Mesendoderm (in vitro differentiated cells): ENCODE measurements at regions not wholly inside any gene's neighbourhood (a gene's known extent, or its start where the extent isn't known, plus 50 kb on each side); places are given as distances from the start of the nearest gene placed in this dataset.

Experiments
- DNase-seq: peaks from one replicate; pipeline ENCODE4 v3.0.0; 2013
- H2AK5ac ChIP-seq: 2 replicates; pipeline ENCODE4 v1.6.1; 2013; ENCODE audit warnings: low read length, inconsistent platforms
- H2BK120ac ChIP-seq: 2 replicates; pipeline ENCODE4 v1.6.1; 2013; ENCODE audit warnings: low read depth, mild to moderate bottlenecking, low read length, moderate library complexity, mixed read lengths
- H2BK15ac ChIP-seq: replicated peaks from 2 replicates; pipeline ENCODE4 v1.6.1; 2013; ENCODE audit warnings: low read depth, mild to moderate bottlenecking, moderate library complexity
- H2BK5ac ChIP-seq: 2 replicates; pipeline ENCODE4 v1.6.1; 2013; ENCODE audit warnings: low read length, inconsistent platforms
- H3K18ac ChIP-seq: 2 replicates; pipeline ENCODE4 v1.6.1; 2013; ENCODE audit warnings: mild to moderate bottlenecking, low read length, mixed read lengths
- H3K23ac ChIP-seq: one replicate; pipeline ENCODE4 v1.6.1; 2013; ENCODE audit warnings: low read length
- H3K27ac ChIP-seq: 2 replicates; pipeline ENCODE4 v1.5.1; 2013; ENCODE audit warnings: low read depth, mild to moderate bottlenecking, inconsistent platforms, low read length, moderate library complexity
- H3K27me3 ChIP-seq: 2 replicates; pipeline ENCODE4 v1.6.1; 2013; ENCODE audit warnings: low read length, control low read depth, mild to moderate bottlenecking, inconsistent platforms; ENCODE audit not compliant: insufficient read depth, poor library complexity
- H3K36me3 ChIP-seq: 2 replicates; pipeline ENCODE4 v1.6.1; 2013; ENCODE audit warnings: low read length, inconsistent platforms; ENCODE audit not compliant: control insufficient read depth, insufficient read depth
- H3K4ac ChIP-seq: one replicate; pipeline ENCODE4 v1.6.1; 2013; ENCODE audit warnings: low read depth, mild to moderate bottlenecking, low read length, moderate library complexity
- H3K4me1 ChIP-seq: 2 replicates; pipeline ENCODE4 v1.6.1; 2013; ENCODE audit warnings: low read depth, low read length, inconsistent platforms; ENCODE audit not compliant: control insufficient read depth
- H3K4me2 ChIP-seq: 2 replicates; pipeline ENCODE4 v1.6.1; 2013; ENCODE audit warnings: low read length
- H3K4me3 ChIP-seq: 2 replicates; pipeline ENCODE4 v1.5.1; 2013; ENCODE audit warnings: mild to moderate bottlenecking, low read length
- H3K56ac ChIP-seq: one replicate; pipeline ENCODE4 v1.6.1; 2013; ENCODE audit warnings: low read length
- H3K79me1 ChIP-seq: 2 replicates; pipeline ENCODE4 v1.6.1; 2013; ENCODE audit warnings: low read length, inconsistent platforms
- H3K79me2 ChIP-seq: 2 replicates; pipeline ENCODE4 v1.6.1; 2013; ENCODE audit warnings: mild to moderate bottlenecking, low read length; ENCODE audit not compliant: control insufficient read depth, insufficient read depth
- H3K9ac ChIP-seq: 2 replicates; pipeline ENCODE4 v1.6.1; 2013; ENCODE audit warnings: low read length, inconsistent platforms
- H4K5ac ChIP-seq: one replicate; pipeline ENCODE4 v1.6.1; 2013; ENCODE audit warnings: low read length
- H4K8ac ChIP-seq: one replicate; pipeline ENCODE4 v1.6.1; 2013; ENCODE audit warnings: low read depth, mild to moderate bottlenecking, control low read depth, low read length, moderate library complexity
- WGBS: extraction: QIAGEN DNeasy Blood & Tissue Kit; methylation state at CpG from one replicate; pipeline ENCODE4 v1.1.7; 2013; ENCODE audit warnings: low lambda C conversion rate, missing lambda C conversion rate; ENCODE audit not compliant: insufficient coverage; ENCODE audit errors: extremely low coverage; 5-methylcytosine and 5-hydroxymethylcytosine counted together

DNA sequence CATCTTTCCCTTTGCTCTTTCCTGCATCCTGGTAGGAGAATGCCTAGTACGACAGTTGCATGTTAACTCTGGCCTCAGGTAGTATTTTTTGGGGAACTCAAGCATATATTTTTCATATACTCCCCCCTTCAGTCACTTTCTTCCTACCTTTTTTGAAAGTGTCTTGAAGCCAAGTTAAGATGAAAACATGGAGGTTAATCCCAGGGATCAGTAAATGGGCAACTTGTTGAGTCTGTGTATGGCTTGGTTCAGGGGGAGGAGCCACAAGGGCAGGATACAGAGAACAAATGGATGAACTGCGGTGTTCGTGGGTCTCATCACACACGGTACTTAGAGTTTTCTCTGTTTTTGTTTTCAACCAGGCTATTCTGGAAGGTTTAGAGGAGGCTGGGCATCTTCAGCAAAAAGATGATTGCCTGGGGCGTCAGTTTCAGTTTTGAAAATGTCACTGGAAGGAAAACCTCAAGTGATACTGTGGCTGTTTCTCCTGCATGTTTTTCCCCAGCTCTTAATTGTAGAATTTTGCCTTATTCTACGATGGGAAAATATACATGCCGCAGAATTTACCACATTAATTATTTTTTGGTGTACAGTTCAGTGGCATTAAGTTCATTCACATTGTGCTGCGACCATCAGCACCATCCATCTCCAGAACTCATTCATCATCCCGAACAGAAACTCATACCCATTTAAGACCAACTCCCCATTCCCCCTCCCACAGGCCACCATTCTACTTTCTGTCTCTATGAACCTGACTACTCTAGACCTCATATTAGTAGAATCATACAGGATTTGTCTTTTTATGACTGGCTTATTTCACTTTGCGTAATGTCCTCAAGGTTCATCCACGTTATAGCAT, 71.5 kb downstream of the MAP10 start:
- no peak overlapping the region for H2BK15ac ChIP-seq
- no peak overlapping the region for H3K27ac ChIP-seq
- no peak overlapping the region for H3K18ac ChIP-seq
- no peak overlapping the region for H2BK120ac ChIP-seq
- no peaks in the 10 kb centered on the region for H3K27me3 ChIP-seq
- no peak for DNase-seq
- H3K4me3 ChIP-seq = no peak overlapping the region
- WGBS = no CpG with 5 or more reads among the region's 11 CpGs
- H4K5ac ChIP-seq = no peak overlapping the region
- H3K79me2 ChIP-seq = no peaks in the 10 kb centered on the region
- no peak overlapping the region for H2AK5ac ChIP-seq
- no peak overlapping the region for H3K23ac ChIP-seq
- no peak overlapping the region for H3K56ac ChIP-seq
- no peak overlapping the region for H4K8ac ChIP-seq
- no peaks in the 10 kb centered on the region for H3K79me1 ChIP-seq
- no peak overlapping the region for H3K4ac ChIP-seq
- H3K4me2 ChIP-seq = no peak overlapping the region
- H3K9ac ChIP-seq = no peak overlapping the region
- H2BK5ac ChIP-seq = no peak overlapping the region
- H3K36me3 ChIP-seq = no peaks in the 10 kb centered on the region
- no peaks in the 10 kb centered on the region for H3K4me1 ChIP-seq

DNA sequence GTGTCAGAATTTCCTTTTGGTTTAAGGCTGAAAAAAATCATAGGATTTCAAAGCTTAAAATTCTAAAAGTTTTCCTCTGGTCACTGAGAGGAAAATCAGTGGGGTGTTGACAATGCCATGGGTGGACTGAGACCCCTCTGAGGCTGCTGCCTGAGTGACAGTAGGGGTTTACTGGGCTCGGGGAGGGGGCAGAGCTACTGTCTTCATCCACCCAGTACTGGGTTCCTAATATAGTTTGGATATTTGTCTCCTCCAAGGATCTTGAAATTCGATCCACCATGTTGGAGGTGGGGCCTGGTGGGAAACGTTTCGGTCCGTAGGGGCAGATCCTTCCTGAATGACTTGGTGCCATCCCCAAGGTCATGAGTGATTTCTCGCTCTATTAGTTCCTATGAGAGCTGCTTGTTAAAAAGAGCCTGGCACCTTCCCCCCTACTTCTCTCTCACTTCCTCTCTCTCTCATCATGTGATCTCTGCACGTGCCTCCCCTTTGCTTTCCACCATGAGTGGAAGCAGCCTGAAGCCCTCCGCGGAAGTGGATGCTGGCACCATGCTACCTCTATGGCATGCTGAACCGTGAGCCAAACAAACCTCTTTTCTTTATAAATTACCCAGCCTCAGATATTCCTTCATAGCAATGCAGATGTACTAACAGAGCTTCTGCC, 72.3 kb downstream of the MAP10 start:
- Histone ChIP-seq H3K4ac (no peak overlapping the region), H3K27me3 (no peaks in the 10 kb centered on the region), H3K36me3 (no peaks in the 10 kb centered on the region), H3K79me2 (no peaks in the 10 kb centered on the region), H2BK5ac (no peak overlapping the region), H2BK15ac (no peak overlapping the region), H4K8ac (no peak overlapping the region), H3K18ac (no peak overlapping the region), H3K56ac (no peak overlapping the region), H3K4me2 (no peak overlapping the region), H3K23ac (no peak overlapping the region), H3K4me1 (no peaks in the 10 kb centered on the region), H2AK5ac (no peak overlapping the region), H3K4me3 (no peak overlapping the region), H3K9ac (no peak overlapping the region), H4K5ac (no peak overlapping the region), H3K27ac (no peak overlapping the region), H3K79me1 (no peaks in the 10 kb centered on the region), H2BK120ac (no peak overlapping the region)
- whole genome bisulfite sequencing = no CpG with 5 or more reads among the region's 10 CpGs
- no peak for DNase-seq

DNA sequence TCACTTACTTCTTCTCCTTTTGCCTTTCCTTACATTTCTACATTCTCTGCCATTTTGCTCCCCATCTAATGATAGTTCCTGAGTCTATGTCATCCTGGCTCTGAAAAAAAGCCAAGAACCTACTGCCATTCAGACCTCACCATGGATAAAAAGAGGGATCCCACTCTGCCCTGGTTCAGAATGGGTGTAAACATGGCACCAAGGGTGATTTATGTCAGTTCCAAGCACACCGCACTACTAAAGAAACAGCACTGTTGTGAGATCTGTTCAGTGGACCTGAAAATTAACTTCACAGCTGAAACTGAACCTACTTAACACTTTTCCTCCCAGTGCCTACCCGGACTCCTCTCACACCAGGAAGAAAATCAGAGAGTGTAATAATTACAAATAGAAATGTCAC, 72.3 kb upstream of the NTPCR start:
- no peaks in the 10 kb centered on the region for H3K36me3 ChIP-seq
- no peak overlapping the region for H3K9ac ChIP-seq
- H4K5ac ChIP-seq = no peak overlapping the region
- WGBS = no CpG with 5 or more reads among the region's 2 CpGs
- no peak overlapping the region for H3K4me2 ChIP-seq
- no peaks in the 10 kb centered on the region for H3K4me1 ChIP-seq
- no peak overlapping the region for H2AK5ac ChIP-seq
- no peaks in the 10 kb centered on the region for H3K79me1 ChIP-seq
- H2BK15ac ChIP-seq = no peak overlapping the region
- no peak overlapping the region for H3K18ac ChIP-seq
- no peak overlapping the region for H2BK5ac ChIP-seq
- no peak overlapping the region for H3K56ac ChIP-seq
- DNase-seq = no peak
- H2BK120ac ChIP-seq = no peak overlapping the region
- H3K27me3 ChIP-seq = no peaks in the 10 kb centered on the region
- no peak overlapping the region for H3K4me3 ChIP-seq
- no peak overlapping the region for H3K23ac ChIP-seq
- H3K27ac ChIP-seq = no peak overlapping the region
- H3K4ac ChIP-seq = no peak overlapping the region
- no peak overlapping the region for H4K8ac ChIP-seq
- no peaks in the 10 kb centered on the region for H3K79me2 ChIP-seq

DNA sequence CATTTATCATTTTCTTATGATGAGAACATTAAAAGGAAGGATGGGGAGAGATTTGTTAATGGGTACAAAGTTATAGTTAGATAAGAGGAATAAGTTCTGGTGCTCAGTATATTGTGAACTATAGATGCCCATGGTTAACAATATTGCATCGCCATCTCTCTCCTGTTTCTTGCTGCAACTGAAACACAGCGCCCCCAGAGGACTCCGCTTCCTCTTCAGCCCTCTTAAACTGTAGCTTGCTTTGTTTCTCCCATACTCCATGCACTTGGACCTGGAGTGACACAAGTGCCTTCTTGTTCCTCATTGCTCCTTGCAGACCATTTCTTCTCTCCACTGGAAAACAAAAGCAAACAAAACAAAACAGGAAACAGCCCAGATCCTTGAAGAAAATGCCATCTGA, 70.1 kb upstream of the NTPCR start:
- H3K4me3 ChIP-seq = no peak overlapping the region
- H2BK120ac ChIP-seq = no peak overlapping the region
- no peak overlapping the region for H3K23ac ChIP-seq
- WGBS = no CpG with 5 or more reads among the region's 3 CpGs
- H3K4ac ChIP-seq = no peak overlapping the region
- H3K56ac ChIP-seq = no peak overlapping the region
- no peak overlapping the region for H4K8ac ChIP-seq
- no peaks in the 10 kb centered on the region for H3K27me3 ChIP-seq
- H3K4me1 ChIP-seq = no peaks in the 10 kb centered on the region
- H3K18ac ChIP-seq = no peak overlapping the region
- no peak overlapping the region for H2BK15ac ChIP-seq
- no peaks in the 10 kb centered on the region for H3K79me1 ChIP-seq
- no peak overlapping the region for H2BK5ac ChIP-seq
- H3K4me2 ChIP-seq = no peak overlapping the region
- peak; percentile 72 for DNase-seq
- no peak overlapping the region for H3K9ac ChIP-seq
- H3K79me2 ChIP-seq = no peaks in the 10 kb centered on the region
- no peaks in the 10 kb centered on the region for H3K36me3 ChIP-seq
- no peak overlapping the region for H2AK5ac ChIP-seq
- no peak overlapping the region for H3K27ac ChIP-seq
- no peak overlapping the region for H4K5ac ChIP-seq

DNA sequence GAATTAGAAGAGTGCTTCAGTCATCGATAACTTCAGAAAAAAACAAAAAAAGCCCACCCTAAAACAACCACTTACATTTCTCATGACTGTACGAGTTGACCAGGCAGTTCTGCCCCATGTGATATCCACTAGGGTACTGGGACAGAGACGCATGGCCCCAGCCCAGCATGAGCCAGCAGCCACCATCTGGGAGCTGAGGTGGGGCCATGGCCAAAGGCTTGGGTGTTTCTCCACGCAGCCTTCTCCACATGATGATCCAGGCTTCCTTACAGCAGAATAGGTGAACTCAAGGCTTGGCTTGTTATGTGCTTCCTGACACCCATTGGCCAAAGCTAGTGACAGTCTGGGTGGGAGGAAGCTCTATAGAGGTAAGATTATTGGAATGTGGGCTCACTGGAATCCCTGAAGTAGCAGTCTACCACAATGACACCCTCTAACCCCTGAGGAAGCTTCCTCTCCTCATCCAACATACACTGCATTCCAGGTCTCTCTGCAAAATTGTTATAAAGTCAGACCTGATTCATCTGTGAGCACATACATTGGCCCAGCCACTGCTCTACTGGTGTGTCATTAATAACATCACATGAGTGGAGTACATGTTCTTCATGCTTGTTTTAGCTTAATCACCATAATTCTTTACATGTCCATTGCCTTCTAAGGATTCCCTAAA, 66.3 kb upstream of the NTPCR start:
- no peak for DNase-seq

More for the DNA sequence above, 66.3 kb upstream of the NTPCR start:
- Histone ChIP-seq H4K8ac (no peak overlapping the region), H3K36me3 (no peaks in the 10 kb centered on the region), H3K79me1 (no peaks in the 10 kb centered on the region), H2AK5ac (no peak overlapping the region), H3K18ac (no peak overlapping the region), H3K56ac (no peak overlapping the region), H3K79me2 (no peaks in the 10 kb centered on the region), H2BK15ac (no peak overlapping the region), H3K27me3 (no peaks in the 10 kb centered on the region), H3K9ac (no peak overlapping the region), H3K4me1 (no peaks in the 10 kb centered on the region), H3K4me2 (no peak overlapping the region), H3K4me3 (no peak overlapping the region), H4K5ac (no peak overlapping the region), H2BK5ac (no peak overlapping the region), H2BK120ac (no peak overlapping the region), H3K4ac (no peak overlapping the region), H3K23ac (no peak overlapping the region), H3K27ac (no peak overlapping the region)
- no CpG with 5 or more reads among the region's 4 CpGs for WGBS
